ENCODE measurements at regions not wholly inside any gene's neighbourhood (a gene's known extent, or its start where the extent isn't known, plus 50 kb on each side); places are given as distances from the start of the nearest gene placed in this dataset.

DNA sequence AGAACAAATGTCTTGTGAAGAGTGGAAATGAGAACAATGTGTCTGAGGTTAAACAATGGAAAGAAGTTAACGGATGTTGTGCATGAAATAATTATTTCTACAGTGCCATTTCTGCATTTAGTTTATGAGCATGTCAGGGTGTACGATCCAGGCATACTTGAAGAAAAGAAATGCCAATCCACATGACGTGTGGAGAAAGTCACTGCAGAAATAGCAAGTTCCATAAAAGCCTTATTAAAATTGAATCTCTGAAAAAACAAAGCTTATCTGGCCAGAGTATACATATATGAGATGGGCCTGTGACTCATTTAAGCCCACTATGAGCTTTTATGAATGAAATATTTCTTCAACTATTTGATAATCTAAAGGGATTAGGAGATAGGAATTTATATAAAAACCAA lies 426.1 kb downstream of the EFNB2 start:
- no peak overlapping the region for H3K4me2 ChIP-seq (ENCODE audit: low read length)
- H3F3A ChIP-seq (ENCODE audit: insufficient read depth, low read length): no peaks in the 10 kb centered on the region
- no peak overlapping the region for H3K9ac ChIP-seq (ENCODE audit: low read length)
- no peak overlapping the region for H3K4me3 ChIP-seq (ENCODE audit: low read depth, low read length, poor library complexity, severe bottlenecking)
- H3K27me3 ChIP-seq (ENCODE audit: insufficient read depth, low read length): no peaks in the 10 kb centered on the region
- H3K4me1 ChIP-seq (ENCODE audit: insufficient read depth, low read length, severe bottlenecking): no peaks in the 10 kb centered on the region
- no peaks in the 10 kb centered on the region for H3K79me2 ChIP-seq (ENCODE audit: insufficient read depth, low read length)
- H3K36me3 ChIP-seq (ENCODE audit: insufficient read depth, low read length): no peaks in the 10 kb centered on the region
- no peak overlapping the region for H2AFZ ChIP-seq (ENCODE audit: low read length)
- no peak for TF ChIP-seq EZH2 (IDR thresholded peaks at IDR 0.05; ENCODE audit: borderline replicate concordance, low read length)
- TF ChIP-seq, protein P1, sequence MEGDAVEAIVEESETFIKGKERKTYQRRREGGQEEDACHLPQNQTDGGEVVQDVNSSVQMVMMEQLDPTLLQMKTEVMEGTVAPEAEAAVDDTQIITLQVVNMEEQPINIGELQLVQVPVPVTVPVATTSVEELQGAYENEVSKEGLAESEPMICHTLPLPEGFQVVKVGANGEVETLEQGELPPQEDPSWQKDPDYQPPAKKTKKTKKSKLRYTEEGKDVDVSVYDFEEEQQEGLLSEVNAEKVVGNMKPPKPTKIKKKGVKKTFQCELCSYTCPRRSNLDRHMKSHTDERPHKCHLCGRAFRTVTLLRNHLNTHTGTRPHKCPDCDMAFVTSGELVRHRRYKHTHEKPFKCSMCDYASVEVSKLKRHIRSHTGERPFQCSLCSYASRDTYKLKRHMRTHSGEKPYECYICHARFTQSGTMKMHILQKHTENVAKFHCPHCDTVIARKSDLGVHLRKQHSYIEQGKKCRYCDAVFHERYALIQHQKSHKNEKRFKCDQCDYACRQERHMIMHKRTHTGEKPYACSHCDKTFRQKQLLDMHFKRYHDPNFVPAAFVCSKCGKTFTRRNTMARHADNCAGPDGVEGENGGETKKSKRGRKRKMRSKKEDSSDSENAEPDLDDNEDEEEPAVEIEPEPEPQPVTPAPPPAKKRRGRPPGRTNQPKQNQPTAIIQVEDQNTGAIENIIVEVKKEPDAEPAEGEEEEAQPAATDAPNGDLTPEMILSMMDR (IDR thresholded peaks at IDR 0.05; ENCODE audit: low read length): no peak
- no peak overlapping the region for H3K27ac ChIP-seq (ENCODE audit: low read depth, low read length, poor library complexity, severe bottlenecking)
- no peaks in the 10 kb centered on the region for H4K20me1 ChIP-seq (ENCODE audit: insufficient read depth, low read length)
- no peaks in the 10 kb centered on the region for H3K9me3 ChIP-seq (ENCODE audit: low read length)
- no peaks in the 10 kb centered on the region for H3K9me2 ChIP-seq (ENCODE audit: low read depth, low read length)

DNA sequence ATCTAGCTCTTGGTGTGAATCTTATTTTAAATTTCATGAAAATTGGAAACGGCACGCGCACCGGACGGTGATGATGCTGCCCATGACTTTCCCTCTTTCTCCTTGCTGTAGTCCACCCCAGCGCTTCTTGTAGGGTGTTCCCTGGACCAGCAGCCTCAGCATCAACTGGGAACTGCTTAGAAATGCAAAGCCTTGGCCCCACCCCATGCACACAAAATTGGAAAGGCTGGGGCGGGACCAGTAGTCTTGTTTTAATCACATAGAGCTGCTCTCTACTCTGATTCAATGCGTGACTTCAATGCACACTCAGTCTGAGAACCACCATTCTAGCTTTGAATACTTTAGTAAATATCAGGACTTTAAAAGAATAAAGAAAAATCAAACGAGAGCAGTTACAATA lies 427.1 kb downstream of the EFNB2 start:
- no peaks in the 10 kb centered on the region for H3K27me3 ChIP-seq (ENCODE audit: insufficient read depth, low read length)
- H3K27ac ChIP-seq (ENCODE audit: low read depth, low read length, poor library complexity, severe bottlenecking): no peak overlapping the region
- no peaks in the 10 kb centered on the region for H3K36me3 ChIP-seq (ENCODE audit: insufficient read depth, low read length)
- no peaks in the 10 kb centered on the region for H3K9me2 ChIP-seq (ENCODE audit: low read depth, low read length)
- no peak overlapping the region for H3K4me2 ChIP-seq (ENCODE audit: low read length)
- H3K9ac ChIP-seq (ENCODE audit: low read length): no peak overlapping the region
- H4K20me1 ChIP-seq (ENCODE audit: insufficient read depth, low read length): no peaks in the 10 kb centered on the region
- no peaks in the 10 kb centered on the region for H3F3A ChIP-seq (ENCODE audit: insufficient read depth, low read length)
- no peak for TF ChIP-seq EZH2 (IDR thresholded peaks at IDR 0.05; ENCODE audit: borderline replicate concordance, low read length)
- TF ChIP-seq, protein P1 (IDR thresholded peaks at IDR 0.05; ENCODE audit: low read length): no peak
- H3K79me2 ChIP-seq (ENCODE audit: insufficient read depth, low read length): no peaks in the 10 kb centered on the region
- H3K4me3 ChIP-seq (ENCODE audit: low read depth, low read length, poor library complexity, severe bottlenecking): no peak overlapping the region
- H3K9me3 ChIP-seq (ENCODE audit: low read length): no peaks in the 10 kb centered on the region
- no peak overlapping the region for H2AFZ ChIP-seq (ENCODE audit: low read length)
- no peaks in the 10 kb centered on the region for H3K4me1 ChIP-seq (ENCODE audit: insufficient read depth, low read length, severe bottlenecking)

DNA sequence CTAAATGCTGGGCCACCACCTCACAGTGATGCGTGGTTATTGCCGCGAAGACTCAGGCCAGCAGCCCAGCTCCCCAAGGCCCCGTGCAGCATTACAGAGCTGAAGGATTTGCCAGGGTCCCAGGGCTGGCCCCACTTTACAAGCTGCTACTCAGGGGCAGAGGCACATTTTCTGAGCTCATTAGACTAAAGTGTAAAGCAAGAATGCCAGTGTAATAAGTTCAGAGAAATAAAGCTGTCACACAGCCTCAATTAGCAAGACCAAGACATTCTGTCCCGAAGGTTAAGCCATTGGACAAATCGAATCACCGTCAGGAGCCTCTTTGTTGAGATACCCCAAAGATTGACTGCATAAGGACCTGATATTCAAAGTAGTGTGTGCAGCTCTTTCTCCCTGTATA lies 428.4 kb downstream of the EFNB2 start:
- H3K4me2 ChIP-seq (ENCODE audit: low read length): no peak overlapping the region
- H2AFZ ChIP-seq (ENCODE audit: low read length): no peak overlapping the region
- no peaks in the 10 kb centered on the region for H3K36me3 ChIP-seq (ENCODE audit: insufficient read depth, low read length)
- no peaks in the 10 kb centered on the region for H4K20me1 ChIP-seq (ENCODE audit: insufficient read depth, low read length)
- H3K27me3 ChIP-seq (ENCODE audit: insufficient read depth, low read length): no peaks in the 10 kb centered on the region
- no peak overlapping the region for H3K4me3 ChIP-seq (ENCODE audit: low read depth, low read length, poor library complexity, severe bottlenecking)
- no peaks in the 10 kb centered on the region for H3K4me1 ChIP-seq (ENCODE audit: insufficient read depth, low read length, severe bottlenecking)
- H3K9ac ChIP-seq (ENCODE audit: low read length): no peak overlapping the region
- H3K79me2 ChIP-seq (ENCODE audit: insufficient read depth, low read length): no peaks in the 10 kb centered on the region
- H3K9me3 ChIP-seq (ENCODE audit: low read length): no peaks in the 10 kb centered on the region
- H3K9me2 ChIP-seq (ENCODE audit: low read depth, low read length): no peaks in the 10 kb centered on the region
- no peak overlapping the region for H3K27ac ChIP-seq (ENCODE audit: low read depth, low read length, poor library complexity, severe bottlenecking)
- H3F3A ChIP-seq (ENCODE audit: insufficient read depth, low read length): no peaks in the 10 kb centered on the region
- no peak for TF ChIP-seq EZH2 (IDR thresholded peaks at IDR 0.05; ENCODE audit: borderline replicate concordance, low read length)
- TF ChIP-seq, protein P1 (IDR thresholded peaks at IDR 0.05; ENCODE audit: low read length): no peak
